WTC11 (cell line): ENCODE measurements at regions not wholly inside any gene's neighbourhood (a gene's known extent, or its start where the extent isn't known, plus 50 kb on each side); places are given as distances from the start of the nearest gene placed in this dataset.
"Not testable (repeated sequence)": the region's sequence is repeated elsewhere in the genome, so short reads cannot be mapped to it uniquely, and the experiment has no call there.

ENCODE experiments used
- JUN ChIP-seq: sonication (generic); formaldehyde crosslinking; IDR thresholded peaks from 2 replicates; pipeline ENCODE4 v1.8.0; 2023; ENCODE audit warnings: mild to moderate bottlenecking, missing genetic modification reagents
- MXD4 ChIP-seq: fragments of 250-450 bp; sonication (Bioruptor Pico); IDR thresholded peaks from 2 replicates; pipeline ENCODE4 v1.8.0; 2021; ENCODE audit warnings: mild to moderate bottlenecking, moderate library complexity, borderline replicate concordance
- NFYB ChIP-seq: sonication (generic); formaldehyde crosslinking; conservative IDR thresholded peaks from 2 replicates; pipeline ENCODE4 v1.8.0; 2022; ENCODE audit warnings: low read depth, missing genetic modification reagents
- RORB ChIP-seq: fragments of 250-450 bp; sonication (Bioruptor Pico); IDR thresholded peaks from 2 replicates; pipeline ENCODE4 v1.9.0; 2021; ENCODE audit warnings: mild to moderate bottlenecking
- TP53 ChIP-seq: sonication (generic); formaldehyde crosslinking; IDR thresholded peaks from 2 replicates; pipeline ENCODE4 v1.8.1; 2023; ENCODE audit warnings: mild to moderate bottlenecking, missing genetic modification reagents
- ZNF219 ChIP-seq: sonication (generic); formaldehyde crosslinking; IDR thresholded peaks from 2 replicates; pipeline ENCODE4 v1.8.0; 2023; ENCODE audit warnings: missing genetic modification reagents, mild to moderate bottlenecking, borderline replicate concordance
- ZNF396 ChIP-seq: fragments of 250-450 bp; sonication (Bioruptor Pico); IDR thresholded peaks from 2 replicates; pipeline ENCODE4 v1.8.0; 2021; ENCODE audit warnings: mild to moderate bottlenecking, moderate library complexity, borderline replicate concordance
- TF ChIP-seq, protein P1 (sequence below): fragments of 200-600 bp; IDR thresholded peaks from 2 replicates; pipeline ENCODE4 v1.8.0; 2022; ENCODE audit warnings: antibody characterized with exemption
- TF ChIP-seq, protein P2 (sequence below): sonication (generic); formaldehyde crosslinking; IDR thresholded peaks from 2 replicates; pipeline ENCODE4 v1.8.1; 2023; ENCODE audit warnings: mild to moderate bottlenecking, missing genetic modification reagents, borderline replicate concordance
- TF ChIP-seq, protein P3 (sequence below): fragments of 250-450 bp; sonication (Bioruptor Pico); IDR thresholded peaks from 2 replicates; pipeline ENCODE4 v1.9.0; 2021; ENCODE audit warnings: mild to moderate bottlenecking
- TF ChIP-seq, protein P4 (sequence below): sonication (generic); formaldehyde crosslinking; IDR thresholded peaks from 2 replicates; pipeline ENCODE4 v1.8.0; 2022; ENCODE audit warnings: mild to moderate bottlenecking, missing genetic modification reagents

DNA sequence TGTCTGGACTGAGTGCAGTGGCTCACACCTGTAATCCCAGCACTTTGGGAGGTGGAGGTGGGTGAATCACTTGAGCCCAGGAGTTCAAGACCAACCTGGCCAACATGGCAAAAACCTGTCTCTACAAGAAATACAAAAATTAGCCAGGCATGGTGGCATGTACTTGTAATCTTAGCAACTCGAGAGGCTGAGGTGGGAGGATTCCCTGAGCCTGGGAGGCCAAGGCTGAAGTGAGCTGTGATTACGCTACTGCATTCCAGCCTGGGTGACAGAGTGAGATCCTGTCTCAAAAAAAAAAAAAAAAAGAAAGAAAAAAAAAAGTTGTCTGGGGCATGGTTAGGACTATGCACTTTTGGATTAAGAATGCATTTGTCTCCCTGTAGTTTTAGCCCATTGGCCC is 56.6 kb upstream of the RASSF3 start:
- not testable (repeated sequence) for TF ChIP-seq ZNF396 (CRISPR knock-in tag); ZNF219; RORB (CRISPR knock-in tag); JUN (CRISPR knock-in tag); NFYB (CRISPR knock-in tag); MXD4; TP53 (CRISPR knock-in tag)
- TF ChIP-seq, protein P1, sequence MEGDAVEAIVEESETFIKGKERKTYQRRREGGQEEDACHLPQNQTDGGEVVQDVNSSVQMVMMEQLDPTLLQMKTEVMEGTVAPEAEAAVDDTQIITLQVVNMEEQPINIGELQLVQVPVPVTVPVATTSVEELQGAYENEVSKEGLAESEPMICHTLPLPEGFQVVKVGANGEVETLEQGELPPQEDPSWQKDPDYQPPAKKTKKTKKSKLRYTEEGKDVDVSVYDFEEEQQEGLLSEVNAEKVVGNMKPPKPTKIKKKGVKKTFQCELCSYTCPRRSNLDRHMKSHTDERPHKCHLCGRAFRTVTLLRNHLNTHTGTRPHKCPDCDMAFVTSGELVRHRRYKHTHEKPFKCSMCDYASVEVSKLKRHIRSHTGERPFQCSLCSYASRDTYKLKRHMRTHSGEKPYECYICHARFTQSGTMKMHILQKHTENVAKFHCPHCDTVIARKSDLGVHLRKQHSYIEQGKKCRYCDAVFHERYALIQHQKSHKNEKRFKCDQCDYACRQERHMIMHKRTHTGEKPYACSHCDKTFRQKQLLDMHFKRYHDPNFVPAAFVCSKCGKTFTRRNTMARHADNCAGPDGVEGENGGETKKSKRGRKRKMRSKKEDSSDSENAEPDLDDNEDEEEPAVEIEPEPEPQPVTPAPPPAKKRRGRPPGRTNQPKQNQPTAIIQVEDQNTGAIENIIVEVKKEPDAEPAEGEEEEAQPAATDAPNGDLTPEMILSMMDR = not testable (repeated sequence)
- TF ChIP-seq, protein P2, sequence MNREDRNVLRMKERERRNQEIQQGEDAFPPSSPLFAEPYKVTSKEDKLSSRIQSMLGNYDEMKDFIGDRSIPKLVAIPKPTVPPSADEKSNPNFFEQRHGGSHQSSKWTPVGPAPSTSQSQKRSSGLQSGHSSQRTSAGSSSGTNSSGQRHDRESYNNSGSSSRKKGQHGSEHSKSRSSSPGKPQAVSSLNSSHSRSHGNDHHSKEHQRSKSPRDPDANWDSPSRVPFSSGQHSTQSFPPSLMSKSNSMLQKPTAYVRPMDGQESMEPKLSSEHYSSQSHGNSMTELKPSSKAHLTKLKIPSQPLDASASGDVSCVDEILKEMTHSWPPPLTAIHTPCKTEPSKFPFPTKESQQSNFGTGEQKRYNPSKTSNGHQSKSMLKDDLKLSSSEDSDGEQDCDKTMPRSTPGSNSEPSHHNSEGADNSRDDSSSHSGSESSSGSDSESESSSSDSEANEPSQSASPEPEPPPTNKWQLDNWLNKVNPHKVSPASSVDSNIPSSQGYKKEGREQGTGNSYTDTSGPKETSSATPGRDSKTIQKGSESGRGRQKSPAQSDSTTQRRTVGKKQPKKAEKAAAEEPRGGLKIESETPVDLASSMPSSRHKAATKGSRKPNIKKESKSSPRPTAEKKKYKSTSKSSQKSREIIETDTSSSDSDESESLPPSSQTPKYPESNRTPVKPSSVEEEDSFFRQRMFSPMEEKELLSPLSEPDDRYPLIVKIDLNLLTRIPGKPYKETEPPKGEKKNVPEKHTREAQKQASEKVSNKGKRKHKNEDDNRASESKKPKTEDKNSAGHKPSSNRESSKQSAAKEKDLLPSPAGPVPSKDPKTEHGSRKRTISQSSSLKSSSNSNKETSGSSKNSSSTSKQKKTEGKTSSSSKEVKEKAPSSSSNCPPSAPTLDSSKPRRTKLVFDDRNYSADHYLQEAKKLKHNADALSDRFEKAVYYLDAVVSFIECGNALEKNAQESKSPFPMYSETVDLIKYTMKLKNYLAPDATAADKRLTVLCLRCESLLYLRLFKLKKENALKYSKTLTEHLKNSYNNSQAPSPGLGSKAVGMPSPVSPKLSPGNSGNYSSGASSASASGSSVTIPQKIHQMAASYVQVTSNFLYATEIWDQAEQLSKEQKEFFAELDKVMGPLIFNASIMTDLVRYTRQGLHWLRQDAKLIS (CRISPR knock-in tag) = not testable (repeated sequence)
- TF ChIP-seq, protein P3, sequence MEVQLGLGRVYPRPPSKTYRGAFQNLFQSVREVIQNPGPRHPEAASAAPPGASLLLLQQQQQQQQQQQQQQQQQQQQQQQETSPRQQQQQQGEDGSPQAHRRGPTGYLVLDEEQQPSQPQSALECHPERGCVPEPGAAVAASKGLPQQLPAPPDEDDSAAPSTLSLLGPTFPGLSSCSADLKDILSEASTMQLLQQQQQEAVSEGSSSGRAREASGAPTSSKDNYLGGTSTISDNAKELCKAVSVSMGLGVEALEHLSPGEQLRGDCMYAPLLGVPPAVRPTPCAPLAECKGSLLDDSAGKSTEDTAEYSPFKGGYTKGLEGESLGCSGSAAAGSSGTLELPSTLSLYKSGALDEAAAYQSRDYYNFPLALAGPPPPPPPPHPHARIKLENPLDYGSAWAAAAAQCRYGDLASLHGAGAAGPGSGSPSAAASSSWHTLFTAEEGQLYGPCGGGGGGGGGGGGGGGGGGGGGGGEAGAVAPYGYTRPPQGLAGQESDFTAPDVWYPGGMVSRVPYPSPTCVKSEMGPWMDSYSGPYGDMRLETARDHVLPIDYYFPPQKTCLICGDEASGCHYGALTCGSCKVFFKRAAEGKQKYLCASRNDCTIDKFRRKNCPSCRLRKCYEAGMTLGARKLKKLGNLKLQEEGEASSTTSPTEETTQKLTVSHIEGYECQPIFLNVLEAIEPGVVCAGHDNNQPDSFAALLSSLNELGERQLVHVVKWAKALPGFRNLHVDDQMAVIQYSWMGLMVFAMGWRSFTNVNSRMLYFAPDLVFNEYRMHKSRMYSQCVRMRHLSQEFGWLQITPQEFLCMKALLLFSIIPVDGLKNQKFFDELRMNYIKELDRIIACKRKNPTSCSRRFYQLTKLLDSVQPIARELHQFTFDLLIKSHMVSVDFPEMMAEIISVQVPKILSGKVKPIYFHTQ (CRISPR knock-in tag) = not testable (repeated sequence)
- TF ChIP-seq, protein P4, sequence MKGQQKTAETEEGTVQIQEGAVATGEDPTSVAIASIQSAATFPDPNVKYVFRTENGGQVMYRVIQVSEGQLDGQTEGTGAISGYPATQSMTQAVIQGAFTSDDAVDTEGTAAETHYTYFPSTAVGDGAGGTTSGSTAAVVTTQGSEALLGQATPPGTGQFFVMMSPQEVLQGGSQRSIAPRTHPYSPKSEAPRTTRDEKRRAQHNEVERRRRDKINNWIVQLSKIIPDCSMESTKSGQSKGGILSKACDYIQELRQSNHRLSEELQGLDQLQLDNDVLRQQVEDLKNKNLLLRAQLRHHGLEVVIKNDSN (CRISPR knock-in tag) = not testable (repeated sequence)
